GM23248 (cell line): ENCODE measurements at regions not wholly inside any gene's neighbourhood (a gene's known extent, or its start where the extent isn't known, plus 50 kb on each side); places are given as distances from the start of the nearest gene placed in this dataset.

Experiments used
- DNase-seq: peaks from one replicate; pipeline ENCODE4 v3.0.0-alpha.2; 2015
- H2AFZ ChIP-seq: fragments of 200-600 bp; sonication (generic); 2 replicates; pipeline ENCODE4 v1.6.1; 2016; ENCODE audit warnings: antibody characterized with exemption
- H3F3A ChIP-seq: fragments of 200-600 bp; sonication (generic); 2 replicates; pipeline ENCODE4 v1.6.1; 2016; ENCODE audit warnings: mild to moderate bottlenecking, antibody characterized with exemption, mixed run types; ENCODE audit not compliant: insufficient read depth
- H3K27ac ChIP-seq: fragments of 200-600 bp; sonication (generic); 2 replicates; pipeline ENCODE4 v1.5.1; 2016; ENCODE audit warnings: mild to moderate bottlenecking
- H3K27me3 ChIP-seq: fragments of 200-600 bp; sonication (generic); replicated peaks from 2 replicates; pipeline ENCODE4 v1.6.1; 2016; ENCODE audit warnings: mild to moderate bottlenecking; ENCODE audit not compliant: insufficient read depth
- H3K36me3 ChIP-seq: fragments of 200-600 bp; sonication (generic); 2 replicates; pipeline ENCODE4 v1.6.1; 2016; ENCODE audit warnings: low read depth, mild to moderate bottlenecking
- H3K4me1 ChIP-seq: fragments of 200-600 bp; sonication (generic); 2 replicates; pipeline ENCODE4 v1.6.1; 2016; ENCODE audit warnings: mild to moderate bottlenecking; ENCODE audit not compliant: insufficient read depth
- H3K4me2 ChIP-seq: fragments of 200-600 bp; sonication (generic); one replicate; pipeline ENCODE4 v1.6.1; 2016; ENCODE audit warnings: mild to moderate bottlenecking; ENCODE audit not compliant: unreplicated experiment
- H3K4me3 ChIP-seq: fragments of 200-600 bp; sonication (generic); 2 replicates; pipeline ENCODE4 v1.5.1; 2016; ENCODE audit warnings: mild to moderate bottlenecking
- H3K79me2 ChIP-seq: fragments of 200-600 bp; sonication (generic); 2 replicates; pipeline ENCODE4 v1.6.1; 2016; ENCODE audit warnings: mild to moderate bottlenecking; ENCODE audit not compliant: insufficient read depth
- H3K9ac ChIP-seq: fragments of 200-600 bp; sonication (generic); 2 replicates; pipeline ENCODE4 v1.6.1; 2016; ENCODE audit warnings: mild to moderate bottlenecking
- H3K9me2 ChIP-seq: fragments of 200-600 bp; sonication (generic); 2 replicates; pipeline ENCODE4 v1.6.1; 2016; ENCODE audit warnings: mixed run types, mild to moderate bottlenecking, moderate library complexity; ENCODE audit not compliant: insufficient read depth
- H3K9me3 ChIP-seq: fragments of 200-600 bp; sonication (generic); one replicate; pipeline ENCODE4 v1.6.1; 2017; ENCODE audit warnings: low read depth
- H4K20me1 ChIP-seq: fragments of 200-600 bp; sonication (generic); 2 replicates; pipeline ENCODE4 v1.6.0; 2016; ENCODE audit not compliant: insufficient read depth
- EZH2 ChIP-seq: fragments of 200-600 bp; sonication (generic); IDR thresholded peaks from 2 replicates; pipeline ENCODE4 v1.6.1; 2018; ENCODE audit warnings: antibody characterized with exemption, mild to moderate bottlenecking; ENCODE audit not compliant: insufficient read depth, poor library complexity, severe bottlenecking
- EZH2phosphoT487 ChIP-seq: fragments of 200-600 bp; sonication (generic); IDR thresholded peaks from 2 replicates; pipeline ENCODE4 v1.6.1; 2018; ENCODE audit warnings: antibody characterized with exemption, moderate library complexity, mild to moderate bottlenecking, low read depth; ENCODE audit not compliant: insufficient read depth
- WGBS, 2 experiments: methylation state at CpG; one replicate each; pipeline ENCODE4 v1.1.6; 2015 to 2017; ENCODE audit warnings: low lambda C conversion rate in 2 of 2, low coverage in 1 of 2; ENCODE audit errors: missing lambda C conversion rate in 2 of 2; 5-methylcytosine and 5-hydroxymethylcytosine counted together
- in situ Hi-C: fragments of 300-500 bp; cut with MboI; formaldehyde crosslinking; loops from 2 replicates; pipeline ENCODE4 v1.15.0; 2020

- Histone ChIP-seq H3K4me3 (no peak overlapping the region), H4K20me1 (no peaks in the 10 kb centered on the region), H3K9me2 (no peaks in the 10 kb centered on the region), H3K36me3 (no peaks in the 10 kb centered on the region), H2AFZ (no peak overlapping the region), H3K4me1 (no peaks in the 10 kb centered on the region), H3K27ac (no peak overlapping the region), H3F3A (no peaks in the 10 kb centered on the region), H3K4me2 (no peak overlapping the region), H3K9ac (no peak overlapping the region), H3K27me3 (no peaks in the 10 kb centered on the region), H3K79me2 (no peaks in the 10 kb centered on the region), H3K9me3 (no peaks in the 10 kb centered on the region)
- in situ Hi-C loops = no loop called here
- TF ChIP-seq EZH2 = no peak
- TF ChIP-seq EZH2phosphoT487 = no peak
- DNase-seq = no peak
- WGBS, 2 experiments = 58 to 65% methylated on average over 1 of the region's 1 CpG
Observed at GRCh38 chrX:148354916-148355315, 145.5 kb upstream of the AFF2 start.

- Histone ChIP-seq H3K9me3 (no peaks in the 10 kb centered on the region), H4K20me1 (no peaks in the 10 kb centered on the region), H3K4me1 (no peaks in the 10 kb centered on the region), H3K79me2 (no peaks in the 10 kb centered on the region), H3K9ac (no peak overlapping the region), H2AFZ (no peak overlapping the region), H3K4me3 (no peak overlapping the region), H3K4me2 (no peak overlapping the region), H3F3A (no peaks in the 10 kb centered on the region), H3K27ac (no peak overlapping the region), H3K36me3 (no peaks in the 10 kb centered on the region), H3K27me3 (no peaks in the 10 kb centered on the region), H3K9me2 (no peaks in the 10 kb centered on the region)
- TF ChIP-seq EZH2 (no peak), EZH2phosphoT487 (no peak)
- no peak for DNase-seq
- in situ Hi-C loops = no loop called here
Observed at GRCh38 chrX:148361641-148362040, 138.8 kb upstream of the AFF2 start.

GRCh38 chrX:148363471-148364235 is 136.8 kb upstream of the AFF2 start:
- in situ Hi-C loops = no loop called here
- Histone ChIP-seq H3K27me3 (no peaks in the 10 kb centered on the region), H3K9ac (no peak overlapping the region), H3K4me2 (no peak overlapping the region), H3K79me2 (no peaks in the 10 kb centered on the region), H3K9me2 (no peaks in the 10 kb centered on the region), H3K4me3 (no peak overlapping the region), H3F3A (no peaks in the 10 kb centered on the region), H3K9me3 (no peaks in the 10 kb centered on the region), H4K20me1 (no peaks in the 10 kb centered on the region), H2AFZ (no peak overlapping the region), H3K4me1 (no peaks in the 10 kb centered on the region), H3K27ac (no peak overlapping the region), H3K36me3 (no peaks in the 10 kb centered on the region)
- WGBS, 2 experiments = 34% methylated on average over 3 of the region's 3 CpGs
- DNase-seq = no peak
- no peak for TF ChIP-seq EZH2phosphoT487
- no peak for TF ChIP-seq EZH2

- Histone ChIP-seq H3F3A (no peaks in the 10 kb centered on the region), H3K36me3 (no peaks in the 10 kb centered on the region), H3K27ac (no peak overlapping the region), H3K4me3 (no peak overlapping the region), H3K9me2 (no peaks in the 10 kb centered on the region), H4K20me1 (no peaks in the 10 kb centered on the region), H3K79me2 (no peaks in the 10 kb centered on the region), H3K9ac (no peak overlapping the region), H3K27me3 (no peaks in the 10 kb centered on the region), H3K9me3 (no peaks in the 10 kb centered on the region), H3K4me2 (no peak overlapping the region), H3K4me1 (no peaks in the 10 kb centered on the region), H2AFZ (no peak overlapping the region)
- in situ Hi-C loops = no loop called here
- DNase-seq = no peak
- no peak for TF ChIP-seq EZH2
- no peak for TF ChIP-seq EZH2phosphoT487
- WGBS, 2 experiments = 0% methylated on average over 2 of the region's 2 CpGs
Observed at GRCh38 chrX:148365233-148365632, 135.2 kb upstream of the AFF2 start.

- Histone ChIP-seq H3K27me3 (no peaks in the 10 kb centered on the region), H3K9me2 (no peaks in the 10 kb centered on the region), H3K4me1 (no peaks in the 10 kb centered on the region), H3K4me2 (no peak overlapping the region), H3K36me3 (no peaks in the 10 kb centered on the region), H3K4me3 (no peak overlapping the region), H3K27ac (no peak overlapping the region), H3F3A (no peaks in the 10 kb centered on the region), H4K20me1 (no peaks in the 10 kb centered on the region), H3K9me3 (no peaks in the 10 kb centered on the region), H2AFZ (no peak overlapping the region), H3K9ac (no peak overlapping the region), H3K79me2 (no peaks in the 10 kb centered on the region)
- no peak for DNase-seq
- 65 to 66% methylated on average over 3 of the region's 3 CpGs for WGBS, 2 experiments
- in situ Hi-C loops = no loop called here
- TF ChIP-seq EZH2 (no peak), EZH2phosphoT487 (no peak)
Observed at GRCh38 chrX:148371291-148371690, 129.1 kb upstream of the AFF2 start.
